D721Med (cell line): ENCODE measurements at regions not wholly inside any gene's neighbourhood (a gene's known extent, or its start where the extent isn't known, plus 50 kb on each side); places are given as distances from the start of the nearest gene placed in this dataset.
A peak's percentile ranks its signal among the peaks of the same experiment; 100 is the strongest.

Experiments
- DNase-seq: peaks from one replicate; pipeline ENCODE4 v3.0.0; 2011; ENCODE audit warnings: low spot score; ENCODE audit not compliant: insufficient read length
- FAIRE-seq: peaks from 2 replicates; lab custom pipeline; 2011; peaks lifted over from hg19 to GRCh38; lab: Jason Lieb, UNC
- TF ChIP-seq, protein P1 (sequence below): IDR thresholded peaks from 2 replicates; pipeline ENCODE4 v1.5.1; 2012; ENCODE audit warnings: mild to moderate bottlenecking, control low read depth; ENCODE audit not compliant: insufficient read depth; ENCODE audit errors: missing control alignments

GRCh38 chr1:112790920-112791722 lies 76.0 kb upstream of the PPM1J start:
- no peak for DNase-seq
- TF ChIP-seq, protein P1, sequence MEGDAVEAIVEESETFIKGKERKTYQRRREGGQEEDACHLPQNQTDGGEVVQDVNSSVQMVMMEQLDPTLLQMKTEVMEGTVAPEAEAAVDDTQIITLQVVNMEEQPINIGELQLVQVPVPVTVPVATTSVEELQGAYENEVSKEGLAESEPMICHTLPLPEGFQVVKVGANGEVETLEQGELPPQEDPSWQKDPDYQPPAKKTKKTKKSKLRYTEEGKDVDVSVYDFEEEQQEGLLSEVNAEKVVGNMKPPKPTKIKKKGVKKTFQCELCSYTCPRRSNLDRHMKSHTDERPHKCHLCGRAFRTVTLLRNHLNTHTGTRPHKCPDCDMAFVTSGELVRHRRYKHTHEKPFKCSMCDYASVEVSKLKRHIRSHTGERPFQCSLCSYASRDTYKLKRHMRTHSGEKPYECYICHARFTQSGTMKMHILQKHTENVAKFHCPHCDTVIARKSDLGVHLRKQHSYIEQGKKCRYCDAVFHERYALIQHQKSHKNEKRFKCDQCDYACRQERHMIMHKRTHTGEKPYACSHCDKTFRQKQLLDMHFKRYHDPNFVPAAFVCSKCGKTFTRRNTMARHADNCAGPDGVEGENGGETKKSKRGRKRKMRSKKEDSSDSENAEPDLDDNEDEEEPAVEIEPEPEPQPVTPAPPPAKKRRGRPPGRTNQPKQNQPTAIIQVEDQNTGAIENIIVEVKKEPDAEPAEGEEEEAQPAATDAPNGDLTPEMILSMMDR, result no peak
- FAIRE-seq, result peak; percentile 46

DNA sequence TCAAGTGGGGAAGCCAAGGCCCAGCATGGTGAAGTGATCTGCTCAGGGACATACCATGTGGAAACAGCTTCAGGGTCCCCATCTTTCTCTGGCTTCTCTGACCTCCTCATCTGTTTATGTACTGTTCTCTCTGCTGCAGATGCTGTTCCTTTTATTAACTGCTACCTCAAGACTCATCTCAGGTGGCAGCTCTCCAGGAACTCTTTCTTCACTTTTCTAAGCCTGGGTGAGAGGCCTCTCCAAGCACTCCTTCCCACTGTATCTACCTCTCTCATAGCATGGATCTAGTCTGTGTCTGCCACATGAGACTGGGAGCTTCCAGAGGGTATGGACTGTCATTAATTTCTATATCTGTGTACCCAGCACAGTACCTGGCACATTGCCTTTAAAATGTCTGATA lies 73.4 kb upstream of the PPM1J start:
- FAIRE-seq (no peak), DNase-seq (no peak)
- TF ChIP-seq, protein P1, result no peak

GRCh38 chr1:112788054-112788453 lies 72.9 kb upstream of the PPM1J start:
- FAIRE-seq, result no peak
- no peak for DNase-seq
- TF ChIP-seq, protein P1, result no peak

DNA sequence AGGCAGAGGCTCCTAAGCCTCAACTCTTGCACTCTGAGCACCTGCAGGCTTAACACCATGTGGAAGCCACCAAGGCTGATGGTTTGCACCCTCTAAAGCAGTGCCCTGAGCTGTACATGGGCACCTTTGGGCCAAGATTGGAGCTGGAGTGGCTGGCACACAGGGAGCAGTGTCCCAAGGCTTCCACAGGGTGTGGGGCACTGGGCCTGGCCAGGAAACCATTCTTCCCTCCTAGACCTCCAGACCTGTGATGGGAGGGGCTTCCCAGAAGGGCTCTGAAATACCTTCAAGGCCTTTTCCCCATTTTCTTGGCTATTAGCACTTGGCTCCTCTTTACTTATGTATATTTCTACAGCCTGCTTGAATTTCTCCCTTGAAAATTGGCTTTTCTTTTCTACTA lies 67.9 kb upstream of the PPM1J start:
- DNase-seq, result no peak
- TF ChIP-seq, protein P1, result no peak
- FAIRE-seq, result no peak

GRCh38 chr1:112779665-112780526 lies 64.8 kb upstream of the PPM1J start:
- FAIRE-seq (no peak), DNase-seq (no peak)
- TF ChIP-seq, protein P1, result no peak

DNA sequence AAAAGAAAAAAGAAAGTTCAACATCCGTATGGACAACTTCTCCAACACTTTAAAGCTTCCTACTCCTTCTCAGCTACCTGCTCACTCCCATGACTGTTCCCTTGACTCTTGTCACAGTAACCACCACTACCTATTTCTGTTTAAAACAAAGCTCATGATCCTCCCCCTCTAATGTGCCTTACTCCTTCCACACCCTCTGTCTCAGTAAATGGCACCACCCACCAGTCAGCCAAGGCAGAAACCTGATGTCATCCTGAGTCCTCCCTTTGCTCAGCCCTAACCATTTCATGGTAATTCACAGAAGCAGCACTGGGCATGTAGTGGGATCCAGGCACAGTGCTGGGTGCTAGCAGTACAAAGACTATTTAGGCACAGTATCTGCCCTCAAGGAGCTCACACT lies 63.0 kb upstream of the PPM1J start:
- FAIRE-seq, result no peak
- TF ChIP-seq, protein P1, result no peak
- no peak for DNase-seq
